H9 (cell line): ENCODE measurements at regions not wholly inside any gene's neighbourhood (a gene's known extent, or its start where the extent isn't known, plus 50 kb on each side); places are given as distances from the start of the nearest gene placed in this dataset.

ENCODE experiments used
- DNase-seq: peaks from one replicate; pipeline ENCODE4 v3.0.0-alpha.2; 2017
- H2AFZ ChIP-seq: one replicate; pipeline ENCODE4 v1.6.1; 2013; ENCODE audit warnings: mild to moderate bottlenecking, low read length, control low read depth, moderate library complexity
- H2AK5ac ChIP-seq: 2 replicates; pipeline ENCODE4 v1.6.1; 2013; ENCODE audit warnings: low read length, control low read depth, mixed read lengths; ENCODE audit not compliant: insufficient read length
- H2BK120ac ChIP-seq: one replicate; pipeline ENCODE4 v1.6.1; 2013; ENCODE audit warnings: low read depth, mild to moderate bottlenecking, low read length, control low read depth, inconsistent platforms; ENCODE audit not compliant: poor library complexity, severe bottlenecking
- H2BK12ac ChIP-seq: 2 replicates; pipeline ENCODE4 v1.6.1; 2013; ENCODE audit warnings: low read length, control low read depth, mixed read lengths, low read depth; ENCODE audit not compliant: insufficient read length
- H2BK15ac ChIP-seq: 2 replicates; pipeline ENCODE4 v1.6.1; 2013; ENCODE audit warnings: low read depth, low read length, control low read depth
- H2BK20ac ChIP-seq: one replicate; pipeline ENCODE4 v1.6.1; 2013; ENCODE audit warnings: low read depth, mild to moderate bottlenecking, low read length, control low read depth, inconsistent platforms; ENCODE audit not compliant: poor library complexity, severe bottlenecking
- H2BK5ac ChIP-seq: 2 replicates; pipeline ENCODE4 v1.6.1; 2013; ENCODE audit warnings: low read length, control low read depth, mixed read lengths; ENCODE audit not compliant: insufficient read length
- H3K14ac ChIP-seq: 2 replicates; pipeline ENCODE4 v1.6.1; 2013; ENCODE audit warnings: low read length, control low read depth; ENCODE audit not compliant: insufficient read depth
- H3K18ac ChIP-seq: 2 replicates; pipeline ENCODE4 v1.6.1; 2013; ENCODE audit warnings: low read depth, mild to moderate bottlenecking, mixed read lengths, low read length, control low read depth; ENCODE audit not compliant: insufficient read length
- H3K23ac ChIP-seq: 2 replicates; pipeline ENCODE4 v1.6.1; 2013; ENCODE audit warnings: low read length, control low read depth, mixed read lengths, low read depth; ENCODE audit not compliant: insufficient read length
- H3K23me2 ChIP-seq: 2 replicates; pipeline ENCODE4 v1.6.1; 2013; ENCODE audit warnings: low read depth, mild to moderate bottlenecking, mixed read lengths, low read length, control low read depth; ENCODE audit not compliant: insufficient read length, poor library complexity, severe bottlenecking
- H3K27ac ChIP-seq: 2 replicates; pipeline ENCODE4 v1.5.1; 2013; ENCODE audit warnings: low read length, control low read depth, mixed read lengths, low read depth; ENCODE audit not compliant: insufficient read length
- H3K27me3 ChIP-seq: 2 replicates; pipeline ENCODE4 v1.6.1; 2013; ENCODE audit warnings: low read length, control low read depth, inconsistent platforms; ENCODE audit not compliant: insufficient read depth
- H3K4ac ChIP-seq: 2 replicates; pipeline ENCODE4 v1.6.1; 2013; ENCODE audit warnings: low read depth, mild to moderate bottlenecking, control low read depth, inconsistent platforms, low read length, moderate library complexity
- H3K4me1 ChIP-seq: 2 replicates; pipeline ENCODE4 v1.6.1; 2013; ENCODE audit warnings: low read length, control low read depth, inconsistent platforms; ENCODE audit not compliant: insufficient read depth
- H3K4me2 ChIP-seq: 2 replicates; pipeline ENCODE4 v1.6.1; 2013; ENCODE audit warnings: low read length, control low read depth, mixed read lengths; ENCODE audit not compliant: insufficient read length, insufficient read depth
- H3K56ac ChIP-seq: 2 replicates; pipeline ENCODE4 v1.6.1; 2013; ENCODE audit warnings: low read depth, mild to moderate bottlenecking, mixed read lengths, low read length, control low read depth; ENCODE audit not compliant: insufficient read length
- H3K79me1 ChIP-seq: 2 replicates; pipeline ENCODE4 v1.6.1; 2013; ENCODE audit warnings: low read depth, mild to moderate bottlenecking, moderate library complexity, low read length, control low read depth, inconsistent platforms; ENCODE audit not compliant: insufficient read depth, poor library complexity, severe bottlenecking
- H3K79me2 ChIP-seq: 2 replicates; pipeline ENCODE4 v1.6.1; 2013; ENCODE audit warnings: low read length, control low read depth, inconsistent platforms; ENCODE audit not compliant: insufficient read depth
- H3K9ac ChIP-seq: 2 replicates; pipeline ENCODE4 v1.6.1; 2013; ENCODE audit warnings: low read length, control low read depth, mixed read lengths; ENCODE audit not compliant: insufficient read length; ENCODE audit errors: extremely low read depth
- H3K9me3 ChIP-seq: one replicate; pipeline ENCODE4 v1.6.1; 2013; ENCODE audit warnings: low read depth, low read length, inconsistent platforms; ENCODE audit not compliant: control insufficient read depth
- H3T11ph ChIP-seq: one replicate; pipeline ENCODE4 v1.6.1; 2013; ENCODE audit warnings: mild to moderate bottlenecking, low read length, control low read depth, inconsistent platforms
- H4K20me1 ChIP-seq: one replicate; pipeline ENCODE4 v1.6.1; 2013; ENCODE audit not compliant: control insufficient read depth, insufficient read length, insufficient read depth
- H4K5ac ChIP-seq: 2 replicates; pipeline ENCODE4 v1.6.1; 2013; ENCODE audit warnings: low read depth, mild to moderate bottlenecking, mixed read lengths, low read length, control low read depth; ENCODE audit not compliant: insufficient read length
- H4K8ac ChIP-seq: replicated peaks from 2 replicates; pipeline ENCODE4 v1.6.1; 2013; ENCODE audit warnings: low read length, control low read depth, mixed read lengths, low read depth; ENCODE audit not compliant: insufficient read length
- H4K91ac ChIP-seq: 2 replicates; pipeline ENCODE4 v1.6.1; 2013; ENCODE audit warnings: low read depth, mild to moderate bottlenecking, moderate library complexity, mixed read lengths, low read length, control low read depth; ENCODE audit not compliant: insufficient read length
- H3K27ac Mint-ChIP-seq, 3 experiments: 2 replicates in 2 of 3; 3 replicates in 1 of 3; pipeline ENCODE4 v1.8.0; 2020 to 2021; ENCODE audit warnings: mixed read lengths in 3 of 3, mild to moderate bottlenecking in 1 of 3, moderate library complexity in 1 of 3
- H3K27me3 Mint-ChIP-seq: 2 replicates; pipeline ENCODE4 v1.8.0; 2021; ENCODE audit warnings: low read depth, mild to moderate bottlenecking, moderate library complexity, mixed read lengths
- H3K36me3 Mint-ChIP-seq, 3 experiments: 2 replicates in 2 of 3; 3 replicates in 1 of 3; pipeline ENCODE4 v1.8.0; 2020 to 2021; ENCODE audit warnings: low read depth in 3 of 3, mixed read lengths in 3 of 3; ENCODE audit not compliant: insufficient read depth in 1 of 3
- H3K4me1 Mint-ChIP-seq, 2 experiments: 2 replicates each; pipeline ENCODE4 v1.8.0; 2020; ENCODE audit warnings: mixed read lengths in 2 of 2
- H3K4me3 Mint-ChIP-seq, 2 experiments: 2 replicates in 1 of 2; 3 replicates in 1 of 2; pipeline ENCODE4 v1.8.0; 2020 to 2021; ENCODE audit warnings: mild to moderate bottlenecking in 2 of 2, mixed read lengths in 2 of 2, moderate library complexity in 1 of 2
- H3K9me3 Mint-ChIP-seq, 2 experiments: 2 replicates in 1 of 2; 3 replicates in 1 of 2; pipeline ENCODE4 v1.8.0; 2020; ENCODE audit warnings: mild to moderate bottlenecking in 2 of 2, mixed read lengths in 2 of 2, moderate library complexity in 1 of 2
- WGBS: extraction: QIAGEN DNeasy Blood & Tissue Kit; methylation state at CpG from one replicate; pipeline ENCODE4 v1.1.7; 2013; ENCODE audit warnings: missing lambda C conversion rate, low lambda C conversion rate, mixed read lengths; ENCODE audit not compliant: insufficient read length; ENCODE audit errors: extremely low coverage; 5-methylcytosine and 5-hydroxymethylcytosine counted together
- TF ChIP-seq, protein P1 (sequence below): fragments of 200-600 bp; sonication (generic); conservative IDR thresholded peaks from 3 replicates; pipeline ENCODE4 v1.8.0; 2021; ENCODE audit warnings: antibody characterized with exemption, mild to moderate bottlenecking

DNA sequence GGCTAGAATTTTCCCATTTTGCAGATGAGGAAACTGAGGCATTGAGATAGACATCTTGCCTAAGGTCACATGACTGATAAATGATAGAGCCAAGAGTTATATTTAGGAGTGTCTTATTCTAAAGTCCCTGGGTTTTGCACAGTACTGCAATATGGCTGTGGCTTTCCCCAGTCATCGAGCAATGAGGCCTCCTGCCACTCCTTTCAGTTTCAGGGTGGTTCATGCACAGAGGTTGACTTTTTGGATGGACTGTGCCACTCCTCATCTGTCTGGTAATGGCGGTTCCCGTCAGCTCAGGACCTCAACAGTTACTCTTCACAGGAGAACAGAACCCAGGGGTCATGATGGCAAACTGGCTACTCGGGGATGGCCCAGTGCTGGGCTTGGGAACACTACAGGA, 131.1 kb downstream of the ACKR3 start:
- DNase-seq, result no peak
- TF ChIP-seq, protein P1, sequence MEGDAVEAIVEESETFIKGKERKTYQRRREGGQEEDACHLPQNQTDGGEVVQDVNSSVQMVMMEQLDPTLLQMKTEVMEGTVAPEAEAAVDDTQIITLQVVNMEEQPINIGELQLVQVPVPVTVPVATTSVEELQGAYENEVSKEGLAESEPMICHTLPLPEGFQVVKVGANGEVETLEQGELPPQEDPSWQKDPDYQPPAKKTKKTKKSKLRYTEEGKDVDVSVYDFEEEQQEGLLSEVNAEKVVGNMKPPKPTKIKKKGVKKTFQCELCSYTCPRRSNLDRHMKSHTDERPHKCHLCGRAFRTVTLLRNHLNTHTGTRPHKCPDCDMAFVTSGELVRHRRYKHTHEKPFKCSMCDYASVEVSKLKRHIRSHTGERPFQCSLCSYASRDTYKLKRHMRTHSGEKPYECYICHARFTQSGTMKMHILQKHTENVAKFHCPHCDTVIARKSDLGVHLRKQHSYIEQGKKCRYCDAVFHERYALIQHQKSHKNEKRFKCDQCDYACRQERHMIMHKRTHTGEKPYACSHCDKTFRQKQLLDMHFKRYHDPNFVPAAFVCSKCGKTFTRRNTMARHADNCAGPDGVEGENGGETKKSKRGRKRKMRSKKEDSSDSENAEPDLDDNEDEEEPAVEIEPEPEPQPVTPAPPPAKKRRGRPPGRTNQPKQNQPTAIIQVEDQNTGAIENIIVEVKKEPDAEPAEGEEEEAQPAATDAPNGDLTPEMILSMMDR, result no peak
- H3K56ac ChIP-seq, result no peak overlapping the region
- no peak overlapping the region for H3K27ac ChIP-seq
- Mint-ChIP-seq H3K36me3 (no peaks in the 10 kb centered on the region; a peak in 1 of 7 replicates), H3K27ac (no peak overlapping the region), H3K9me3 (no peaks in the 10 kb centered on the region), H3K4me1 (peaks cover 0 to 5% of the 10 kb centered on the region in 2 experiments; a peak in 2 of 4 replicates), H3K4me3 (no peak overlapping the region), H3K27me3 (peaks cover 2% of the 10 kb centered on the region)
- H3K9ac ChIP-seq, result no peak overlapping the region
- no peak overlapping the region for H2BK12ac ChIP-seq
- no peaks in the 10 kb centered on the region for H3K79me2 ChIP-seq
- H2BK120ac ChIP-seq, result no peak overlapping the region
- H4K8ac ChIP-seq, result no peak overlapping the region
- H2BK15ac ChIP-seq, result no peak overlapping the region
- no peak overlapping the region for H2BK5ac ChIP-seq
- no peak overlapping the region for H4K5ac ChIP-seq
- H3K23me2 ChIP-seq, result no peaks in the 10 kb centered on the region
- no peaks in the 10 kb centered on the region for H3K4me1 ChIP-seq
- no peaks in the 10 kb centered on the region for H3K27me3 ChIP-seq
- no CpG with 5 or more reads among the region's 4 CpGs for WGBS
- no peak overlapping the region for H3K4me2 ChIP-seq
- no peaks in the 10 kb centered on the region for H3K79me1 ChIP-seq
- no peak overlapping the region for H2AK5ac ChIP-seq
- no peak overlapping the region for H3K18ac ChIP-seq
- H3K14ac ChIP-seq, result no peak overlapping the region
- H2AFZ ChIP-seq, result no peak overlapping the region
- no peaks in the 10 kb centered on the region for H4K20me1 ChIP-seq
- no peak overlapping the region for H4K91ac ChIP-seq
- no peak overlapping the region for H3T11ph ChIP-seq
- H2BK20ac ChIP-seq, result no peak overlapping the region
- no peaks in the 10 kb centered on the region for H3K9me3 ChIP-seq
- H3K4ac ChIP-seq, result no peak overlapping the region
- no peak overlapping the region for H3K23ac ChIP-seq
